ENCODE measurements at regions not wholly inside any gene's neighbourhood (a gene's known extent, or its start where the extent isn't known, plus 50 kb on each side); places are given as distances from the start of the nearest gene placed in this dataset.
"Not testable (repeated sequence)": the region's sequence is repeated elsewhere in the genome, so short reads cannot be mapped to it uniquely, and the experiment has no call there.

DNA sequence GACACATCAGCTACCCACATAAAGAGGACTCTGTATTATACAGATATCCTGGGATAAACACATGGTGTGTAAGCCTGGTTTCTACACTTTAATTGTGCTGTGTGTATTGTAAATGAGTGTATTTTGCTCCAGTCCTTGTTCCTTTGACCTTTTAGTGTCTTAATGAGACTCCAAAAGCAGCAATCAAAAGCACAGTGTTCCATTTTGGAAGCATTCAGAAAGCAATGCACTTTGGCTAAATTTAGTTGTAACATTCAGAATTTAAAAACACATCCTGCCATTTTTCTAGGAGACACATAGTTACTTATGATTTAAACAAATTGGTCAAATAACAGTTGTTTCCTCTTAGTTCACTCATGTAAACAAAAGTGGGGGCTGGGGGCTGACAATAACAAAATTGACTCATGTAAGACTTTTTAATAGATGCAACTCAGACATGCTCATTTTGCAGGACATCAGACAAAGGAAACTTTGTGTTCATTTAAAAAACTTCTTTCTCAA is 122.2 kb downstream of the GPR37 start:
- H3K36me3 ChIP-seq (ENCODE audit: control insufficient read depth, insufficient read depth, low read length) = no peaks in the 10 kb centered on the region
- no peak overlapping the region for H3K4me3 ChIP-seq (ENCODE audit: low read length)
- DNase-seq = no peak
- H3K9me3 ChIP-seq (ENCODE audit: control insufficient read depth, low read depth, low read length) = no peaks in the 10 kb centered on the region
- H3K27me3 ChIP-seq (ENCODE audit: control insufficient read depth, insufficient read depth, low read length) = no peaks in the 10 kb centered on the region
- no peak overlapping the region for H3K27ac ChIP-seq (ENCODE audit: low read length)
- no peaks in the 10 kb centered on the region for H3K4me1 ChIP-seq (ENCODE audit: control insufficient read depth, insufficient read depth, low read length)

DNA sequence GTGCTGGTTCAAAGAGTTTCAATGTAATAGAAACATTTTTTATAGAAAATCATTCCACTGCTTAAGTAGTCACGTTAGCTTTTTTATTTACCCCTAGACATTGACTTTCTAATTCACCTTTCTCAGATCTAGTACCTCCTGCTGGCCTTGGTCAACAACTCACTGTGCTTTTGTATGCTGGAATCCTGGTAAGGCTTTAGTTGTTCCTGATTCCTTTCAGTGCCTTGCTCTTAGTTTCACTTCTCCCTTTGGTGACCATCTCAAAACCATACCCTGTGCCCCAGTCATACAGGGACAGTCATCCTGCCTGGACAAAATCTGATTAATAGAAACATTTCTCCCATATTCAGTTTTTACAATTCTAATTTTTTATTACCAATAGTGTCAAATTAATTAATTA is 130.2 kb downstream of the GPR37 start:
- H3K4me1 ChIP-seq (ENCODE audit: control insufficient read depth, insufficient read depth, low read length) = no peaks in the 10 kb centered on the region
- no peaks in the 10 kb centered on the region for H3K36me3 ChIP-seq (ENCODE audit: control insufficient read depth, insufficient read depth, low read length)
- H3K4me3 ChIP-seq (ENCODE audit: low read length) = no peak overlapping the region
- H3K27me3 ChIP-seq (ENCODE audit: control insufficient read depth, insufficient read depth, low read length) = no peaks in the 10 kb centered on the region
- H3K27ac ChIP-seq (ENCODE audit: low read length) = no peak overlapping the region
- WGBS (ENCODE audit: insufficient coverage, low lambda C conversion rate) = 40% methylated on average over 1 of the region's 1 CpG
- no peaks in the 10 kb centered on the region for H3K9me3 ChIP-seq (ENCODE audit: control insufficient read depth, low read depth, low read length)
- no peak for DNase-seq

DNA sequence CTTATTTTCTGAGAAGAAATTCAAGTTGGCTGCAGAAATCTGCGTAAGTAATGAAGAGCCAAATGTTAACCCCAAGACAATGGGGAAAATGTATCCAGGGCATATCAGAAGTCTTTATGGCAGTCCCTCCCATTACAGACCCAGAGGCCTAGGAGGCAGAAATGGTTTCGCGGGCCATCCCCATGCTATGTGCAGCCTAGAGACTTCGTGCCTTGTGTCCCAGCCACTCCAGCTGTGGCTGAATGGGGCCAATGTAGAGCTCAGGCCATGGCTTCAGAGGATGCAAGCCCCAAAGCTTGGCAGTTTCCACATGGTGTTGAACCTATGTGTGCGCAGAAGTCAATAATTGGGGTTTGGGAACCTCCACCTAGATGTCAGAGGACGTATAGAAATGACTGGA is 131.9 kb downstream of the GPR37 start:
- Histone ChIP-seq H3K36me3 (ENCODE audit: control insufficient read depth, insufficient read depth, low read length) (no peaks in the 10 kb centered on the region), H3K9me3 (ENCODE audit: control insufficient read depth, low read depth, low read length) (no peaks in the 10 kb centered on the region), H3K4me1 (ENCODE audit: control insufficient read depth, insufficient read depth, low read length) (no peaks in the 10 kb centered on the region), H3K27ac (ENCODE audit: low read length) (no peak overlapping the region), H3K4me3 (ENCODE audit: low read length) (no peak overlapping the region), H3K27me3 (ENCODE audit: control insufficient read depth, insufficient read depth, low read length) (no peaks in the 10 kb centered on the region)
- WGBS (ENCODE audit: insufficient coverage, low lambda C conversion rate) = 100% methylated on average over 1 of the region's 6 CpGs
- DNase-seq = no peak

DNA sequence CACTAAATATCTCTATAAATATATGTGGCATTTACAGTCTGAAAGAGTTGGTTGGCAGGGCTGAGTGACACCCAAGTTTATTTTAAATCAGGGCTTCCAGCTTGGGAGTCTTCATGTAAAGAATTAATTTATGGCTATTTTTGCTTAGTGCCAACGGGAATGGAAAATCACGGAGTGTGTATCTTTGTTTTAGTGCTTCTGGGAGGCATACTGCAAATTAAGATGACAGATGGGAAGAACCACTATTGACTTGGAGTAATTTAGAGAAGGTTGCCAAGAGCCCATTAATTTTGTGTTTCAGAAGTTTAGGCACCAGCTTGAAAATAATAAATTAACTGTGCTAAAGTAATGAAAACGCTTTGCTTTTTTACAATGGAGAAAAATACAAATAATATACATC is 135.2 kb downstream of the GPR37 start:
- no peak for DNase-seq
- Histone ChIP-seq H3K4me1 (ENCODE audit: control insufficient read depth, insufficient read depth, low read length) (no peaks in the 10 kb centered on the region), H3K9me3 (ENCODE audit: control insufficient read depth, low read depth, low read length) (no peaks in the 10 kb centered on the region), H3K36me3 (ENCODE audit: control insufficient read depth, insufficient read depth, low read length) (no peaks in the 10 kb centered on the region), H3K27ac (ENCODE audit: low read length) (no peak overlapping the region), H3K27me3 (ENCODE audit: control insufficient read depth, insufficient read depth, low read length) (no peaks in the 10 kb centered on the region), H3K4me3 (ENCODE audit: low read length) (no peak overlapping the region)
- WGBS (ENCODE audit: insufficient coverage, low lambda C conversion rate) = 100% methylated on average over 1 of the region's 3 CpGs

DNA sequence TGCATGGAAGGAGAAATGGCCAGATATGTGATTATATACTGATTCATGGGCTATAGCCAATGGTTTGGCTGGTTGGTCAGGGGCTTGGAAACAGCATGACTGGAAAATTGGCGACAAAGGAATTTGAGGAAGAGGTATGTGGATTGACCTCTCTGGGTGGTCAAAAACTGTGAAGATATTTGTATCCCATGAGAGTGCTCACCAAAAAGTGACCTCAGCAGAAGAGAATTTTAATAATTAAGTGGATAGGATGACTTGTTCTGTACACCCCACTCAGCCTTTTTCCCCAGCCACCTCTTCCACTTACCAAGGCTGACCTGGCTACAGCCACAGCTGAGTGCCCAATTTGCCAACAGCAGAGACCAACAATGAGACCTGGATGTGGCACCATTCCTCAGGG is 146.7 kb downstream of the GPR37 start:
- no peaks in the 10 kb centered on the region for H3K4me1 ChIP-seq (ENCODE audit: control insufficient read depth, insufficient read depth, low read length)
- H3K4me3 ChIP-seq (ENCODE audit: low read length) = no peak overlapping the region
- no peak overlapping the region for H3K27ac ChIP-seq (ENCODE audit: low read length)
- H3K27me3 ChIP-seq (ENCODE audit: control insufficient read depth, insufficient read depth, low read length) = no peaks in the 10 kb centered on the region
- no peaks in the 10 kb centered on the region for H3K9me3 ChIP-seq (ENCODE audit: control insufficient read depth, low read depth, low read length)
- DNase-seq = no peak
- WGBS (ENCODE audit: insufficient coverage, low lambda C conversion rate) = no CpG with 5 or more reads among the region's 1 CpG
- no peaks in the 10 kb centered on the region for H3K36me3 ChIP-seq (ENCODE audit: control insufficient read depth, insufficient read depth, low read length)

DNA sequence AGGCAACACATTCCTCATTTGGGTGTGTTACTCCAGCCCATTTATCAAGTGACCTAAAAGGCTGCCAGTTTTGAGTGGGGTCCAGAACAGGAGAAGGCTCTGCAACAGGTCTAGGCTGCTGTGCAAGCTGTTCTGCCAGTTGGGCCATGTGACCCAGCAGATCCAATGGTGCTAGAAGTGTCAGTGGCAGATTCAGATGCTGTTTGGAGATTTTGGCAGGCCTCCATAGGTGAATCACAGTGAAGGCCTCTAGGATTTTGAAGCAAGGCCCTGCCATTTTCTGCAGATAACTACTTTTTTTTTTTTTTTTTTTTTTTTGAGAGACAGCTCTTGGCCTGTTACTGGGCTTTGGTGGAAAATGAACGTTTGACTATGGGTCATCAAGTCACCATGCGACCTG is 147.5 kb downstream of the GPR37 start:
- DNase-seq; H3K27ac ChIP-seq (ENCODE audit: low read length); H3K9me3 ChIP-seq (ENCODE audit: control insufficient read depth, low read depth, low read length); H3K4me3 ChIP-seq (ENCODE audit: low read length); H3K4me1 ChIP-seq (ENCODE audit: control insufficient read depth, insufficient read depth, low read length); H3K27me3 ChIP-seq (ENCODE audit: control insufficient read depth, insufficient read depth, low read length); H3K36me3 ChIP-seq (ENCODE audit: control insufficient read depth, insufficient read depth, low read length): not testable (repeated sequence)
- no CpG with 5 or more reads among the region's 2 CpGs for WGBS (ENCODE audit: insufficient coverage, low lambda C conversion rate)

DNA sequence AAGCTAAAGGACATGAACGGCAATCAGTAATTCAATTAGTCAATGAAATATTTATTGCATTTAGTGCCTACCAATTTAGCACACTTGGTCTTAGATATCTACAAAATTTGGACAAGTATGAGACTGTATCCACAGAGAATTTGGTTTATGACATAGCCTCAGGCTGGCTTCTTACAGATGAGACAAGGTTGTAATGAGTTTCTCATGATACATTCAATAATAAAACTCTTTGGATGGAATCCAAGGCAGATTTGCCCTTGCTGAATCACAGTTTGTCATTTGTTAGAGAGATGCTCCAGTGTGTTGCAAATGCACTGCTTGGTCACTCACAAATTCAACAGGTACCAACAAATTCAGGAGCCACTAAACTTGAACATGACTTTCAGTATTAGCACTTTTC is 162.5 kb downstream of the GPR37 start:
- no peak overlapping the region for H3K27ac ChIP-seq (ENCODE audit: low read length)
- no peaks in the 10 kb centered on the region for H3K36me3 ChIP-seq (ENCODE audit: control insufficient read depth, insufficient read depth, low read length)
- H3K4me3 ChIP-seq (ENCODE audit: low read length) = no peak overlapping the region
- no CpG with 5 or more reads among the region's 1 CpG for WGBS (ENCODE audit: insufficient coverage, low lambda C conversion rate)
- no peaks in the 10 kb centered on the region for H3K4me1 ChIP-seq (ENCODE audit: control insufficient read depth, insufficient read depth, low read length)
- H3K27me3 ChIP-seq (ENCODE audit: control insufficient read depth, insufficient read depth, low read length) = no peaks in the 10 kb centered on the region
- DNase-seq = no peak
- no peaks in the 10 kb centered on the region for H3K9me3 ChIP-seq (ENCODE audit: control insufficient read depth, low read depth, low read length)

DNA sequence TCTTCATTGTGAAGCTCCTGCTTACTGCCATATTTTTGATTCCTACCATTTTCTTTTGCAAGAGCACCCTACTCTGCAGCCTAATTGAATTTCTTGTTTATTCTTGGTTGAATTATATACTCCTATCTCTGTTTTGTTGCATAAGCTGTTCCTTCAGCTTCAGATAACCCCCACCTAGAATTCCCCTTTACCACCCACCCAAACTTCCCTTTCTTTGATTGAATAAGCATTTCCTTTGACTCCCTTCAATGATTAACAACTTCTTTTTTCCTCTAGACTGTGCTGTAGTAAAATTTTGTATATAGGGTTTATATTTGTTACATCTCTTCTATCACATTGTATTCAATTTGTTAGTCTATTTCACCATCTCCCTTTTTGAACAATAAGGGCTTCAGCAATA is 168.1 kb downstream of the GPR37 start:
- Histone ChIP-seq H3K4me1 (ENCODE audit: control insufficient read depth, insufficient read depth, low read length) (no peaks in the 10 kb centered on the region), H3K4me3 (ENCODE audit: low read length) (no peak overlapping the region), H3K27me3 (ENCODE audit: control insufficient read depth, insufficient read depth, low read length) (no peaks in the 10 kb centered on the region), H3K27ac (ENCODE audit: low read length) (no peak overlapping the region), H3K9me3 (ENCODE audit: control insufficient read depth, low read depth, low read length) (no peaks in the 10 kb centered on the region), H3K36me3 (ENCODE audit: control insufficient read depth, insufficient read depth, low read length) (no peaks in the 10 kb centered on the region)
- no peak for DNase-seq

DNA sequence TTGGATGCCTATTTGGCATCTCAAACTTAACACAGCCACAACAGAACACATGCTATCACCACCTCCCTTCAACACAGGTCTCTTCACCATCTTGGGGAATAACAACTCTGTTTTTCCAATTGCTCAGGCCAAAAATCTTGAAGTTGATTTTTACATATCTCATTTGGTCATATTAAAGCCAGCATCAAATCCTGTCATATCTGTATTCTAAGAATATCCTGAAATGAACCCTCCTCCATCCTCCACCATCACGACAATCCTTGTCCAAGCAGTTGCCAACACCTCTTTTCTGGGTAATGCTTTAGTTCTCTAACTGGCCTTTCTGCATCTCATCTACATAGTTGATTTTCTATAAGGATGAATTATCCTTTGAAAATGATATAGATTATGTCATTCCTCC is 168.7 kb downstream of the GPR37 start:
- no peak for DNase-seq
- Histone ChIP-seq H3K36me3 (ENCODE audit: control insufficient read depth, insufficient read depth, low read length) (no peaks in the 10 kb centered on the region), H3K4me3 (ENCODE audit: low read length) (no peak overlapping the region), H3K27me3 (ENCODE audit: control insufficient read depth, insufficient read depth, low read length) (no peaks in the 10 kb centered on the region), H3K27ac (ENCODE audit: low read length) (no peak overlapping the region), H3K4me1 (ENCODE audit: control insufficient read depth, insufficient read depth, low read length) (no peaks in the 10 kb centered on the region), H3K9me3 (ENCODE audit: control insufficient read depth, low read depth, low read length) (no peaks in the 10 kb centered on the region)
- WGBS (ENCODE audit: insufficient coverage, low lambda C conversion rate) = no CpG with 5 or more reads among the region's 1 CpG

DNA sequence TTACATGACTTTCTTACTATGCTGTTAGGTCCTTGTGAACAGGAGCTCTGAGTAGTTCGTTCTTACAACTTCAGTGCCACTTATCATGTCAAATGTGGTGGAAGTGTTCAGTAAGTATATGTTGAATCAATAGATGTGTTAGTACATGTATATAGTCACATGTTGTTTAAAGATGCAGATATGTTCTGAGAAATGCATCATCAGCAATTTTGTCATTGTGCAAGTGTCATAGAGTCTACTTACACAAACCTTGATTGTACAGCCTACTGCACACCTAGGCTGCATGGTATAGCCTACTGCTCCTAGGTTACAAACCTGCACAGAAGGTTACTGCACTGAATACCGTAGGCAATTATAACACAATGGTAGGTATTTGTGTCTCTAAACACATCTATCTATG is 174.8 kb downstream of the GPR37 start:
- Histone ChIP-seq H3K27me3 (ENCODE audit: control insufficient read depth, insufficient read depth, low read length) (no peaks in the 10 kb centered on the region), H3K27ac (ENCODE audit: low read length) (no peak overlapping the region), H3K9me3 (ENCODE audit: control insufficient read depth, low read depth, low read length) (no peaks in the 10 kb centered on the region), H3K36me3 (ENCODE audit: control insufficient read depth, insufficient read depth, low read length) (no peaks in the 10 kb centered on the region), H3K4me3 (ENCODE audit: low read length) (no peak overlapping the region), H3K4me1 (ENCODE audit: control insufficient read depth, insufficient read depth, low read length) (no peaks in the 10 kb centered on the region)
- no peak for DNase-seq
- WGBS (ENCODE audit: insufficient coverage, low lambda C conversion rate) = no CpG with 5 or more reads among the region's 2 CpGs

DNA sequence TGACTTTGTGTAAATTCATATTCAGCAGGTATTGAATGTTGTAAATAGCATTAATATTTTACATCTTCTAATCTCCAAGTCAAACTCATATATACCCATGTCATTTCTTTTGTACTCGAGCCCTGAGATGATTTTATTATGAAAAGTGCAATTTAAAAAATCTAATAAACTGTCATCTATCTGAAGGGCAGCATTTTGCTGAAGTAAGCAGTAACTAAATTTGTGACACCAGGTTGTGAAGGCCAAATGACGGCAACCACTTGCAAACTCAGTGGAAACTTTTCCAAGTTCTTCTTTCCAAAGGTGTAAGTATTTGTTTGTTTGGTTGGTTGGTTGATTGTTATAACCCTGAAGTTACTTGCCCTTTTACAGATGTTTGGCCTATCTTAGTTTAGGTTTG is 188.3 kb downstream of the GPR37 start:
- Histone ChIP-seq H3K4me1 (ENCODE audit: control insufficient read depth, insufficient read depth, low read length) (no peaks in the 10 kb centered on the region), H3K27me3 (ENCODE audit: control insufficient read depth, insufficient read depth, low read length) (no peaks in the 10 kb centered on the region)
- WGBS (ENCODE audit: insufficient coverage, low lambda C conversion rate) = 100% methylated on average over 1 of the region's 2 CpGs

More for the DNA sequence above, 188.3 kb downstream of the GPR37 start:
- no peak overlapping the region for H3K27ac ChIP-seq (ENCODE audit: low read length)
- no peak overlapping the region for H3K4me3 ChIP-seq (ENCODE audit: low read length)
- H3K9me3 ChIP-seq (ENCODE audit: control insufficient read depth, low read depth, low read length) = no peaks in the 10 kb centered on the region
- no peaks in the 10 kb centered on the region for H3K36me3 ChIP-seq (ENCODE audit: control insufficient read depth, insufficient read depth, low read length)
- DNase-seq = no peak
